HCT116 (cell line): ENCODE measurements at regions not wholly inside any gene's neighbourhood (a gene's known extent, or its start where the extent isn't known, plus 50 kb on each side); places are given as distances from the start of the nearest gene placed in this dataset.

Experiments
- ATAC-seq: fragments of 200-7000 bp; cut with Tn5 transposase; 2 replicates; pipeline ENCODE4 v1.9.1; 2020; ENCODE audit warnings: mild to moderate bottlenecking, moderate library complexity
- BruUV-seq: library from RNA; stranded (reverse); fragments of 400-500 nt; replicated peaks from 2 replicates; lab custom pipeline; 2021; lab: Mats Ljungman, UMichigan
- CTCF ChIA-PET: fragments of 300-600 bp; sonication (Branson Sonifier 250); formaldehyde crosslinking; loops from one replicate; lab custom pipeline; 2021; ENCODE audit warnings: antibody characterized with exemption; lab: Charles Lee
- POLR2A ChIA-PET: fragments of 300-600, 350-600 bp; sonication (Branson Sonifier 250); formaldehyde crosslinking; loops from one replicate; lab custom pipeline; 2021; ENCODE audit warnings: antibody characterized with exemption; lab: Charles Lee
- RAD21 ChIA-PET, 2 experiments: fragments of 300-600 bp; sonication (Branson Sonifier 250); formaldehyde crosslinking; loops; one replicate each; lab custom pipeline; 2023; ENCODE audit warnings: low total read pairs in 2 of 2; ENCODE audit not compliant: uncharacterized antibody in 2 of 2, unreplicated experiment in 2 of 2, low non-redundant PET in 1 of 2; lab: Charles Lee
- DNase-seq: peaks from one replicate; pipeline ENCODE4 v3.0.0-alpha.2; 2010; ENCODE audit warnings: low read depth, low spot score
- H2AFZ ChIP-seq: fragments of 200-600 bp; shearing (Covaris generic), sonication (generic); 2 replicates; pipeline ENCODE4 v1.6.1; 2017; ENCODE audit warnings: low read depth, mixed run types, mixed read lengths, antibody characterized with exemption, low read length; ENCODE audit not compliant: poor library complexity, severe bottlenecking
- H3K27ac ChIP-seq: 2 replicates; pipeline ENCODE4 v1.5.1; 2012; ENCODE audit warnings: low read depth, low read length
- H3K27me3 ChIP-seq: fragments of 200-600 bp; sonication (generic); 2 replicates; pipeline ENCODE4 v1.6.1; 2016; ENCODE audit warnings: mixed run types, low read length, mixed read lengths; ENCODE audit not compliant: insufficient read depth
- H3K36me3 ChIP-seq, 2 experiments: fragments of 200-500 bp in 1 of 2; fragments of 200-600 bp in 1 of 2; sonication (Bioruptor generic) in 1 of 2; sonication (generic) in 1 of 2; 2 replicates each; pipeline versions ENCODE4 v1.5.1 to v1.6.1; 2014 to 2016; ENCODE audit warnings: low read length in 2 of 2, inconsistent platforms in 1 of 2, mixed read lengths in 1 of 2, mixed run types in 1 of 2; ENCODE audit not compliant: insufficient read depth in 2 of 2, control insufficient read depth in 1 of 2
- H3K4me1 ChIP-seq, 2 experiments: fragments of 200-600 bp in 1 of 2; sonication (generic) in 1 of 2; 2 replicates each; pipeline versions ENCODE4 v1.5.1 to v1.6.1; 2012 to 2017; ENCODE audit warnings: low read length in 2 of 2, inconsistent platforms in 1 of 2, mild to moderate bottlenecking in 1 of 2, mixed read lengths in 1 of 2, mixed run types in 1 of 2, moderate library complexity in 1 of 2; ENCODE audit not compliant: insufficient read depth in 2 of 2, control insufficient read depth in 1 of 2
- H3K4me2 ChIP-seq: fragments of 200-600 bp; sonication (generic); 2 replicates; pipeline ENCODE4 v1.6.1; 2017; ENCODE audit warnings: mixed run types, low read length, mixed read lengths
- H3K4me3 ChIP-seq, 2 experiments: fragments of 200-600 bp in 1 of 2; sonication (generic) in 1 of 2; replicated peaks in 1 of 2; 2 replicates each; pipeline ENCODE4 v1.5.1; 2011 to 2016; ENCODE audit warnings: low read length in 2 of 2, control low read depth in 1 of 2, low read depth in 1 of 2, mild to moderate bottlenecking in 1 of 2, mixed read lengths in 1 of 2, mixed run types in 1 of 2
- H3K79me2 ChIP-seq: fragments of 200-600 bp; sonication (generic); 2 replicates; pipeline ENCODE4 v1.6.1; 2017; ENCODE audit warnings: mild to moderate bottlenecking, mixed run types, low read length, moderate library complexity, mixed read lengths; ENCODE audit not compliant: insufficient read depth
- H3K9ac ChIP-seq: fragments of 200-600 bp; sonication (generic); 2 replicates; pipeline ENCODE4 v1.6.1; 2016; ENCODE audit warnings: low read length, mixed read lengths
- H3K9me2 ChIP-seq: fragments of 200-600 bp; sonication (generic), shearing (Covaris generic); 2 replicates; pipeline ENCODE4 v1.6.1; 2017; ENCODE audit warnings: mixed run types, mild to moderate bottlenecking, moderate library complexity; ENCODE audit not compliant: insufficient read depth
- H3K9me3 ChIP-seq, 2 experiments: fragments of 200-500 bp in 1 of 2; fragments of 200-600 bp in 1 of 2; sonication (Bioruptor generic) in 1 of 2; sonication (generic) in 1 of 2; 2 replicates each; pipeline ENCODE4 v1.6.1; 2014 to 2017; ENCODE audit warnings: low read length in 2 of 2, mixed read lengths in 2 of 2, inconsistent platforms in 1 of 2, low read depth in 1 of 2, mild to moderate bottlenecking in 1 of 2, mixed run types in 1 of 2, moderate library complexity in 1 of 2; ENCODE audit not compliant: control insufficient read depth in 1 of 2, insufficient read depth in 1 of 2
- H4K20me1 ChIP-seq: fragments of 200-600 bp; sonication (generic), shearing (Covaris generic); 2 replicates; pipeline ENCODE4 v1.6.1; 2017; ENCODE audit warnings: mixed run types, mild to moderate bottlenecking, moderate library complexity; ENCODE audit not compliant: insufficient read depth
- CBX3 ChIP-seq: IDR thresholded peaks from 2 replicates; pipeline ENCODE4 v1.6.1; 2012; ENCODE audit warnings: low read depth
- ELF1 ChIP-seq: IDR thresholded peaks from 2 replicates; pipeline ENCODE4 v1.6.1; 2012; ENCODE audit warnings: low read depth, borderline replicate concordance
- EZH2 ChIP-seq: fragments of 200-600 bp; sonication (generic); IDR thresholded peaks from 2 replicates; pipeline ENCODE4 v1.6.1; 2017; ENCODE audit warnings: antibody characterized with exemption, mixed run types
- FOSL1 ChIP-seq: IDR thresholded peaks from 2 replicates; pipeline ENCODE4 v1.6.1; 2012; ENCODE audit warnings: low read depth
- JUND ChIP-seq: IDR thresholded peaks from 2 replicates; pipeline ENCODE4 v1.6.1; 2012
- POLR2A ChIP-seq: IDR thresholded peaks from 2 replicates; pipeline ENCODE4 v1.7.0; 2011; ENCODE audit warnings: borderline replicate concordance; ENCODE audit not compliant: insufficient read depth, insufficient read length; ENCODE audit errors: extremely low read depth
- POLR2AphosphoS5 ChIP-seq: IDR thresholded peaks from 2 replicates; pipeline ENCODE4 v1.6.1; 2011; ENCODE audit warnings: mild to moderate bottlenecking, low read depth, low read length, moderate library complexity
- RAD21 ChIP-seq: IDR thresholded peaks from 2 replicates; pipeline ENCODE4 v1.6.1; 2012; ENCODE audit warnings: low read depth, mild to moderate bottlenecking
- SIN3A ChIP-seq: IDR thresholded peaks from 2 replicates; pipeline ENCODE4 v1.6.1; 2012; ENCODE audit warnings: low read depth
- SRF ChIP-seq: IDR thresholded peaks from 2 replicates; pipeline ENCODE4 v1.6.1; 2012; ENCODE audit warnings: low read depth
- YY1 ChIP-seq: IDR thresholded peaks from 2 replicates; pipeline ENCODE4 v1.6.1; 2011; ENCODE audit warnings: low read length, low read depth, moderate library complexity, mild to moderate bottlenecking; ENCODE audit not compliant: insufficient replicate concordance; ENCODE audit errors: extremely low read depth
- ZFX ChIP-seq: fragments of 450-650 bp; IDR thresholded peaks from 2 replicates; pipeline ENCODE4 v1.6.1; 2017
- ZNF274 ChIP-seq: fragments of 200-500 bp; sonication (Bioruptor generic); IDR thresholded peaks from 2 replicates; pipeline ENCODE4 v1.6.1; 2014; ENCODE audit warnings: mild to moderate bottlenecking, low read depth, low read length, inconsistent platforms
- intact Hi-C: fragments of 100-400 bp; cut with micrococcal nuclease; formaldehyde crosslinking; loops from 2 replicates; pipeline ENCODE4 v1.10.0; 2022
- TF ChIP-seq, protein P1 (sequence below): IDR thresholded peaks from 2 replicates; pipeline ENCODE4 v1.6.1; 2011; ENCODE audit warnings: mild to moderate bottlenecking, low read length, moderate library complexity; ENCODE audit not compliant: insufficient replicate concordance; ENCODE audit errors: extremely low read depth
- TF ChIP-seq, protein P2 (sequence below): IDR thresholded peaks from 2 replicates; pipeline ENCODE4 v1.6.1; 2012; ENCODE audit warnings: low read depth
- TF ChIP-seq, protein P3 (sequence below): IDR thresholded peaks from 2 replicates; pipeline ENCODE4 v1.6.1; 2012

DNA sequence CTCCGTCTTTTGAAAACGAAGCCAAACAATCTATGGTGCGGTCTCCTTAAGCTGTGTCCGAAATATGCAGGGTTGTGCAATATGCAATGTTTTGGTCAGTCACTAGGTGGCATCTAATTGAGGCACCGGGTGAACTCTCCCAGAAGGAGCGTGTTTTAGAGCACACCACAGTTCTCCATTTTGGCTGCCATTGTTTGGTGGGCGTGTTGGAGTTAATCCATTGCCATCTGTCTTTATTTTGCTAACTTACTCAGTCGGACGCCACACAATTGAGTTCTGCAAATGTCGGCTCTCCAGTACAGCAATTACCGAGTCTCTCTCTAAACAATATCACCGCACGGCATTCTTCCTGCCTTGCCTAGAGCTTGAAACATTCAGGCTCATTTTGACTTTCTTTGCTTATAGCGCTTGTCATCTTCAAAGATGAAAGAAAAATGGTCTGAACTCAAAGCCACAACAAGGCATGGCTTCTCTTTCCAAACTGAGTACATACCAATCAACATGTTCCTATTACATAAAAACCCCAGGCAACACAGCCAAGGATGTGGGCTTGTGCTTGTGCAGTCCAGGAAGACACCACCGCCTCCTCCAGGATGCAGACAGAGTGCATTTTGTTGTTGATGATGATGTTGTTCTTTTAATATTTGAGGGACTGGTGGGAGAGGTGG, 182.0 kb upstream of the SERP2 start (continued):
- no peak for TF ChIP-seq SIN3A
- TF ChIP-seq ZFX, result no peak
- peak; percentile 90 for TF ChIP-seq YY1
- TF ChIP-seq POLR2A, result no peak
- peak; percentile 24; the same call in 1 of the 2 replicates for TF ChIP-seq SRF

DNA sequence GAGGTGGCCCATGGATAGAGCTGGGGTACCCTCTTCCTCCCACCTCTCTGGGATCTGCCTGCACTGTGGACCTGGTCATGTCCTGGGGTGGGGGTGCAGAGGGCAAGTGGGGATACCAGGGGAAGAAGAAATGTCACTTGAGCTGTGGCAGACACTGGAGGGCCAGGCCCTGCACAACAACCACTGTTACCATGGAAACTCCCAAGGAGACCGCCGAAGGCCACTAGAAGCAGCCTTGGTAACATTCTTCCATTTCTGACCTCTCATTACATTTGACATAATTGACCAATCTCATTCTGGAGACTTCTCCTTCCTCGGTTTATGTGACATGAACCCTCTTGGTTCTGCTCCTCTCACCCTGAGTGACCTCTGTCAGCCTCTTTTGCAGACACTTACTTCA, 179.9 kb upstream of the SERP2 start:
- no peak overlapping the region for H3K4me2 ChIP-seq
- H3K9me3 ChIP-seq, result no peaks in the 10 kb centered on the region
- no TSS peak for BruUV-seq
- no peaks in the 10 kb centered on the region for H3K79me2 ChIP-seq
- H4K20me1 ChIP-seq, result no peaks in the 10 kb centered on the region
- intact Hi-C loops, result no loop called here
- H3K36me3 ChIP-seq, result no peaks in the 10 kb centered on the region
- ATAC-seq, result no peak
- TF ChIP-seq RAD21 (no peak), ZFX (no peak), POLR2AphosphoS5 (no peak), EZH2 (no peak), ZNF274 (no peak), JUND (no peak), POLR2A (no peak), CBX3 (no peak), SIN3A (no peak), ELF1 (no peak), FOSL1 (no peak)
- TF ChIP-seq, protein P1, sequence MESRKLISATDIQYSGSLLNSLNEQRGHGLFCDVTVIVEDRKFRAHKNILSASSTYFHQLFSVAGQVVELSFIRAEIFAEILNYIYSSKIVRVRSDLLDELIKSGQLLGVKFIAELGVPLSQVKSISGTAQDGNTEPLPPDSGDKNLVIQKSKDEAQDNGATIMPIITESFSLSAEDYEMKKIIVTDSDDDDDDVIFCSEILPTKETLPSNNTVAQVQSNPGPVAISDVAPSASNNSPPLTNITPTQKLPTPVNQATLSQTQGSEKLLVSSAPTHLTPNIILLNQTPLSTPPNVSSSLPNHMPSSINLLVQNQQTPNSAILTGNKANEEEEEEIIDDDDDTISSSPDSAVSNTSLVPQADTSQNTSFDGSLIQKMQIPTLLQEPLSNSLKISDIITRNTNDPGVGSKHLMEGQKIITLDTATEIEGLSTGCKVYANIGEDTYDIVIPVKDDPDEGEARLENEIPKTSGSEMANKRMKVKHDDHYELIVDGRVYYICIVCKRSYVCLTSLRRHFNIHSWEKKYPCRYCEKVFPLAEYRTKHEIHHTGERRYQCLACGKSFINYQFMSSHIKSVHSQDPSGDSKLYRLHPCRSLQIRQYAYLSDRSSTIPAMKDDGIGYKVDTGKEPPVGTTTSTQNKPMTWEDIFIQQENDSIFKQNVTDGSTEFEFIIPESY, result no peak
- TF ChIP-seq, protein P2, sequence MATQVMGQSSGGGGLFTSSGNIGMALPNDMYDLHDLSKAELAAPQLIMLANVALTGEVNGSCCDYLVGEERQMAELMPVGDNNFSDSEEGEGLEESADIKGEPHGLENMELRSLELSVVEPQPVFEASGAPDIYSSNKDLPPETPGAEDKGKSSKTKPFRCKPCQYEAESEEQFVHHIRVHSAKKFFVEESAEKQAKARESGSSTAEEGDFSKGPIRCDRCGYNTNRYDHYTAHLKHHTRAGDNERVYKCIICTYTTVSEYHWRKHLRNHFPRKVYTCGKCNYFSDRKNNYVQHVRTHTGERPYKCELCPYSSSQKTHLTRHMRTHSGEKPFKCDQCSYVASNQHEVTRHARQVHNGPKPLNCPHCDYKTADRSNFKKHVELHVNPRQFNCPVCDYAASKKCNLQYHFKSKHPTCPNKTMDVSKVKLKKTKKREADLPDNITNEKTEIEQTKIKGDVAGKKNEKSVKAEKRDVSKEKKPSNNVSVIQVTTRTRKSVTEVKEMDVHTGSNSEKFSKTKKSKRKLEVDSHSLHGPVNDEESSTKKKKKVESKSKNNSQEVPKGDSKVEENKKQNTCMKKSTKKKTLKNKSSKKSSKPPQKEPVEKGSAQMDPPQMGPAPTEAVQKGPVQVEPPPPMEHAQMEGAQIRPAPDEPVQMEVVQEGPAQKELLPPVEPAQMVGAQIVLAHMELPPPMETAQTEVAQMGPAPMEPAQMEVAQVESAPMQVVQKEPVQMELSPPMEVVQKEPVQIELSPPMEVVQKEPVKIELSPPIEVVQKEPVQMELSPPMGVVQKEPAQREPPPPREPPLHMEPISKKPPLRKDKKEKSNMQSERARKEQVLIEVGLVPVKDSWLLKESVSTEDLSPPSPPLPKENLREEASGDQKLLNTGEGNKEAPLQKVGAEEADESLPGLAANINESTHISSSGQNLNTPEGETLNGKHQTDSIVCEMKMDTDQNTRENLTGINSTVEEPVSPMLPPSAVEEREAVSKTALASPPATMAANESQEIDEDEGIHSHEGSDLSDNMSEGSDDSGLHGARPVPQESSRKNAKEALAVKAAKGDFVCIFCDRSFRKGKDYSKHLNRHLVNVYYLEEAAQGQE, result no peak
- TF ChIP-seq, protein P3, sequence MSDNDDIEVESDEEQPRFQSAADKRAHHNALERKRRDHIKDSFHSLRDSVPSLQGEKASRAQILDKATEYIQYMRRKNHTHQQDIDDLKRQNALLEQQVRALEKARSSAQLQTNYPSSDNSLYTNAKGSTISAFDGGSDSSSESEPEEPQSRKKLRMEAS, result no peak
- peaks cover 0 to 43% of the 10 kb centered on the region in 2 experiments; a peak in 3 of 4 replicates for H3K4me1 ChIP-seq
- DNase-seq, result no peak
- POLR2A ChIA-PET, result no interaction called here
- no peak overlapping the region for H3K9ac ChIP-seq
- CTCF ChIA-PET, result no interaction called here
- no peak overlapping the region for H2AFZ ChIP-seq
- no peak overlapping the region for H3K27ac ChIP-seq
- no peak overlapping the region for H3K4me3 ChIP-seq
- H3K9me2 ChIP-seq, result no peaks in the 10 kb centered on the region
- H3K27me3 ChIP-seq, result no peaks in the 10 kb centered on the region
- RAD21 ChIA-PET, result interaction anchor here in 1 of 2 experiments (0.7 kb wide), 1 partner anchor 35 kb away, joined by 5 read pairs; no protein-coding TSS in a partner anchor
